GM23248 (cell line): ENCODE measurements at regions not wholly inside any gene's neighbourhood (a gene's known extent, or its start where the extent isn't known, plus 50 kb on each side); places are given as distances from the start of the nearest gene placed in this dataset.

Experiments
- EZH2 ChIP-seq: fragments of 200-600 bp; sonication (generic); IDR thresholded peaks from 2 replicates; pipeline ENCODE4 v1.6.1; 2018; ENCODE audit warnings: antibody characterized with exemption, mild to moderate bottlenecking; ENCODE audit not compliant: insufficient read depth, poor library complexity, severe bottlenecking
- EZH2phosphoT487 ChIP-seq: fragments of 200-600 bp; sonication (generic); IDR thresholded peaks from 2 replicates; pipeline ENCODE4 v1.6.1; 2018; ENCODE audit warnings: antibody characterized with exemption, moderate library complexity, mild to moderate bottlenecking, low read depth; ENCODE audit not compliant: insufficient read depth

DNA sequence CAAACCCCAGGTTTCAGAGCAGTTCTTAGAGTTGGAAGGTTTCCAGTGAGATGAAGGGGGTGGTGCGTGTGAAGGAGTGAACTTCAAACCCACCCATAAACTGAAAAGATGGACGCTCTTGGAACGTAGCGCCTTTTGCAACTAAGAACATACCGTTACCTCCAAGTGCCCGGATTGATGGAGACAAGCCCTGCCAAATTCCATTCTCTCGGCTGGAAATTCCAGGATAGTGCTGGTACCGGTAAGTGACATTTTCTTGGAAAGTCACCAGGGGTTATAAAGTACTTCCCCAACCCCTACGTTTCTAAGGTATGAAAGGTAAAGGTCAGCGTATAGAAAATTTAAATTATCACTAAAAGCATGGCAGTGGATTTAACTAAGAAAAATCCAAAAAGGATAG, 91.6 kb upstream of the CLDN14 start:
- TF ChIP-seq EZH2phosphoT487: no peak
- TF ChIP-seq EZH2: no peak
